ENCODE measurements at regions not wholly inside any gene's neighbourhood (a gene's known extent, or its start where the extent isn't known, plus 50 kb on each side); places are given as distances from the start of the nearest gene placed in this dataset.

DNA sequence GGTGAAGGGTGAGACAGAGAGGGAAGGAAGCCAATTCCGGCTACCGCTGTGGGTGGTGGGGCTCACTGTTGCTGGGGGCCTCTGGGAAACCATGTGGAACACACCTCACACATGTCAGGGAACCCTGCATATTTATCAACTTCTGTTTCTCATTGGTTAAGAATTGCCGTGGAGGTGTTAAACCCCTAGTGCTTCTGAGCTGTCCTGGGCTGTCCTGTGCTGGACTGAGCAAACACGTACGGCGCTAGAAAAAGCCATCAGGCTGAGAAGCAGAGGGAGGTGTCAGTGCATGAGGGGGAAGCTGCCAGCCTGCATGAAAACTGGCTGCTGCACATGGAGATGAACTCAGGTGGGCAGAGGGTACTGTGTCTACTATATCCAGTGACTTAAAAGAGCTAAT lies 103.9 kb upstream of the JAG1 start:
- H3K4me2 ChIP-seq (ENCODE audit: insufficient read depth in 1 of 2, low read depth in 2 of 2, low read length in 2 of 2), result no peak overlapping the region
- H3K18ac ChIP-seq (ENCODE audit: extremely low read depth, low read length), result no peak overlapping the region
- no peak overlapping the region for H2AK5ac ChIP-seq (ENCODE audit: low read depth, low read length)
- H3K79me2 ChIP-seq (ENCODE audit: control insufficient read depth in 1 of 2, insufficient read depth in 2 of 2, low read length in 2 of 2), result no peaks in the 10 kb centered on the region
- no peak overlapping the region for H3K4me3 ChIP-seq (ENCODE audit: extremely low read depth in 1 of 4, insufficient read depth in 2 of 4, low read depth in 3 of 4, low read length in 4 of 4)
- no peak overlapping the region for H3K9ac ChIP-seq (replicated peaks in 1 of 4; ENCODE audit: extremely low read depth in 1 of 4, low read depth in 3 of 4, low read length in 3 of 4)
- H3K27me3 ChIP-seq (replicated peaks in 1 of 4; ENCODE audit: control insufficient read depth in 3 of 4, extremely low read depth in 1 of 4, insufficient read depth in 3 of 4, low read length in 3 of 4), result no peaks in the 10 kb centered on the region
- no peaks in the 10 kb centered on the region for H3K9me3 ChIP-seq (ENCODE audit: insufficient read depth in 2 of 2, low read depth in 1 of 2, low read length in 1 of 2)
- peak overlapping the region; percentile 64; the same call in 1 of the 2 replicates for H2BK20ac ChIP-seq (ENCODE audit: low read length)
- H2BK120ac ChIP-seq (replicated peaks; ENCODE audit: low read depth, low read length), result peak overlapping the region; percentile 89
- TF ChIP-seq HDAC2 (IDR thresholded peaks at IDR 0.05; ENCODE audit: borderline replicate concordance in 1 of 2, low read depth in 2 of 2, low read length in 2 of 2) (no peak), KDM1A (IDR thresholded peaks at IDR 0.05; ENCODE audit: borderline replicate concordance, low read length) (no peak), SP4 (IDR thresholded peaks at IDR 0.05; ENCODE audit: low read length) (no peak), RAD21 (IDR thresholded peaks at IDR 0.05 in 1 of 2, conservative IDR thresholded peaks at IDR 0.05 in 1 of 2; ENCODE audit: low read depth in 2 of 2, low read length in 2 of 2) (no peak), TBP (IDR thresholded peaks at IDR 0.05; ENCODE audit: low read depth, low read length) (no peak), YY1 (IDR thresholded peaks at IDR 0.05; ENCODE audit: low read depth, low read length) (no peak), MAFK (IDR thresholded peaks at IDR 0.05; ENCODE audit: low read depth, low read length) (no peak), BRCA1 (IDR thresholded peaks at IDR 0.05; ENCODE audit: low read depth, low read length) (no peak), SUZ12 (IDR thresholded peaks at IDR 0.05; ENCODE audit: low read length) (no peak), BACH1 (IDR thresholded peaks at IDR 0.05; ENCODE audit: low read length) (no peak), FOSL1 (IDR thresholded peaks at IDR 0.05; ENCODE audit: insufficient read depth, low read depth, low read length) (no peak), SIRT6 (IDR thresholded peaks at IDR 0.05; ENCODE audit: low read length) (no peak), KDM4A (IDR thresholded peaks at IDR 0.05; ENCODE audit: low read depth, low read length, severe bottlenecking) (no peak)
- POLR2A ChIA-PET (ENCODE audit: partially characterized antibody), result no interaction called here
- H3K23me2 ChIP-seq (ENCODE audit: low read depth, low read length), result no peaks in the 10 kb centered on the region
- no peak overlapping the region for H2BK5ac ChIP-seq (ENCODE audit: low read depth, low read length)
- H3K36me3 ChIP-seq (ENCODE audit: control insufficient read depth in 2 of 4, insufficient read depth in 4 of 4, low read length in 3 of 4), result no peaks in the 10 kb centered on the region
- CTCF ChIA-PET (ENCODE audit: partially characterized antibody), result no interaction called here
- H4K91ac ChIP-seq (replicated peaks; ENCODE audit: insufficient read length, low read length), result no peak overlapping the region
- peak overlapping the region; percentile 69; the same call in 1 of the 2 replicates for H2BK12ac ChIP-seq (ENCODE audit: low read depth, low read length)
- H4K20me1 ChIP-seq (replicated peaks in 1 of 2; ENCODE audit: control insufficient read depth in 1 of 2, insufficient read depth in 2 of 2, low read length in 2 of 2), result no peaks in the 10 kb centered on the region
- peak overlapping the region; percentile 33 for H2AFZ ChIP-seq (ENCODE audit: low read length)
- no peak overlapping the region for H3K27ac ChIP-seq (ENCODE audit: low read depth, low read length)
- 87% methylated on average over 6 of the region's 6 CpGs; no CpG with 5 or more reads in 1 of the 2 experiments for WGBS, 2 experiments (ENCODE audit: extremely low coverage in 1 of 2, insufficient coverage in 1 of 2, insufficient read length in 1 of 2, insufficient replicate concordance in 2 of 2, low coverage in 1 of 2, low lambda C conversion rate in 2 of 2, missing lambda C conversion rate in 1 of 2)
- H4K8ac ChIP-seq (ENCODE audit: extremely low read depth, insufficient read depth, low read length), result no peak overlapping the region
- FAIRE-seq, result no peak
- H2BK15ac ChIP-seq (ENCODE audit: low read length), result no peak overlapping the region
- no peaks in the 10 kb centered on the region for H3K79me1 ChIP-seq (ENCODE audit: low read depth, low read length)
- no peak overlapping the region for H4K5ac ChIP-seq (ENCODE audit: insufficient read length, low read depth, low read length)
- H3K4ac ChIP-seq (replicated peaks; ENCODE audit: insufficient read length, low read depth, low read length), result no peak overlapping the region
- peaks cover 0 to 5% (median 3%) of the 10 kb centered on the region in 4 experiments; a peak in 4 of 7 replicates for H3K4me1 ChIP-seq (replicated peaks in 1 of 4; ENCODE audit: control insufficient read depth in 3 of 4, insufficient read depth in 4 of 4, low read length in 3 of 4)
- no peak overlapping the region for H3K14ac ChIP-seq (ENCODE audit: insufficient read length)
- H3K56ac ChIP-seq (replicated peaks; ENCODE audit: insufficient read length, low read depth, low read length), result no peak overlapping the region
- H3K23ac ChIP-seq (ENCODE audit: insufficient read length), result no peak overlapping the region
- DNase-seq (ENCODE audit: low read depth in 1 of 2, low spot score in 2 of 2), result no peak

Data from H1 (cell line).